DND-41 (cell line): ENCODE measurements at regions not wholly inside any gene's neighbourhood (a gene's known extent, or its start where the extent isn't known, plus 50 kb on each side); places are given as distances from the start of the nearest gene placed in this dataset.

ENCODE experiments used
- ATAC-seq: fragments of 200-7000 bp; cut with Tn5 transposase; 3 replicates; pipeline ENCODE4 v1.9.1; 2021; ENCODE audit warnings: low read depth; ENCODE audit not compliant: insufficient read depth
- DNase-seq: peaks from one replicate; pipeline ENCODE4 v3.0.0-alpha.2; 2020
- H2AFZ ChIP-seq: 2 replicates; pipeline ENCODE4 v1.6.0; 2012; ENCODE audit warnings: low read depth, low read length
- H3K27ac ChIP-seq: 2 replicates; pipeline ENCODE4 v1.5.1; 2012; ENCODE audit warnings: low read length, inconsistent platforms
- H3K27me3 ChIP-seq: fragments of 200-600 bp; sonication (generic); 2 replicates; pipeline ENCODE4 v1.6.0; 2012; ENCODE audit warnings: low read length, mild to moderate bottlenecking, inconsistent platforms; ENCODE audit not compliant: insufficient read depth, poor library complexity
- H3K36me3 ChIP-seq: 2 replicates; pipeline ENCODE4 v1.5.1; 2012; ENCODE audit warnings: low read length, inconsistent platforms; ENCODE audit not compliant: insufficient read depth
- H3K4me1 ChIP-seq: 2 replicates; pipeline ENCODE4 v1.5.1; 2012; ENCODE audit warnings: mild to moderate bottlenecking, low read length; ENCODE audit not compliant: insufficient read depth
- H3K4me2 ChIP-seq: 2 replicates; pipeline ENCODE4 v1.6.0; 2012; ENCODE audit warnings: mild to moderate bottlenecking, moderate library complexity, low read length, inconsistent platforms; ENCODE audit not compliant: insufficient read depth
- H3K4me3 ChIP-seq, 2 experiments: fragments of 200-600 bp in 1 of 2; shearing (Covaris generic) in 1 of 2; 2 replicates each; pipeline ENCODE4 v1.5.1; 2012 to 2016; ENCODE audit warnings: inconsistent platforms in 2 of 2, low read length in 2 of 2, mild to moderate bottlenecking in 2 of 2, low read depth in 1 of 2, moderate library complexity in 1 of 2
- H3K79me2 ChIP-seq: 2 replicates; pipeline ENCODE4 v1.6.0; 2012; ENCODE audit warnings: low read length, inconsistent platforms; ENCODE audit not compliant: insufficient read depth
- H3K9ac ChIP-seq: 2 replicates; pipeline ENCODE4 v1.6.0; 2012; ENCODE audit warnings: low read depth, mild to moderate bottlenecking, inconsistent platforms, low read length, moderate library complexity
- H3K9me3 ChIP-seq: 2 replicates; pipeline ENCODE4 v1.5.1; 2012; ENCODE audit warnings: low read length, moderate library complexity, mild to moderate bottlenecking, inconsistent platforms; ENCODE audit not compliant: insufficient read depth, severe bottlenecking
- H4K20me1 ChIP-seq: 2 replicates; pipeline ENCODE4 v1.6.0; 2012; ENCODE audit warnings: low read length; ENCODE audit not compliant: insufficient read depth
- CTCF ChIP-seq: IDR thresholded peaks from 2 replicates; pipeline ENCODE4 v1.5.1; 2012; ENCODE audit warnings: borderline replicate concordance, low read length, moderate library complexity, mild to moderate bottlenecking; ENCODE audit not compliant: poor library complexity, severe bottlenecking; ENCODE audit errors: extremely low read depth
- EZH2 ChIP-seq: IDR thresholded peaks from 3 replicates; pipeline ENCODE4 v1.6.1; 2012; ENCODE audit warnings: borderline replicate concordance, low read depth, mild to moderate bottlenecking, moderate library complexity, low read length, inconsistent platforms; ENCODE audit not compliant: severe bottlenecking

GRCh38 chr11:37721485-37721884 is 1123.4 kb upstream of the RAG2 start:
- Histone ChIP-seq H3K4me1 (no peaks in the 10 kb centered on the region), H3K9ac (no peak overlapping the region), H3K27me3 (no peaks in the 10 kb centered on the region), H3K4me2 (no peak overlapping the region), H3K36me3 (no peaks in the 10 kb centered on the region), H4K20me1 (no peaks in the 10 kb centered on the region), H3K79me2 (no peaks in the 10 kb centered on the region), H3K27ac (no peak overlapping the region), H3K4me3 (no peak overlapping the region), H2AFZ (no peak overlapping the region), H3K9me3 (no peaks in the 10 kb centered on the region)
- ATAC-seq (no peak), DNase-seq (no peak)
- no peak for TF ChIP-seq EZH2
- TF ChIP-seq CTCF, result no peak

GRCh38 chr11:37718431-37718999 is 1120.5 kb upstream of the RAG2 start:
- Histone ChIP-seq H3K36me3 (no peaks in the 10 kb centered on the region), H3K9ac (no peak overlapping the region), H3K27me3 (no peaks in the 10 kb centered on the region), H3K9me3 (no peaks in the 10 kb centered on the region), H3K27ac (no peak overlapping the region), H3K4me3 (no peak overlapping the region), H2AFZ (no peak overlapping the region), H3K4me2 (no peak overlapping the region), H4K20me1 (no peaks in the 10 kb centered on the region), H3K4me1 (no peaks in the 10 kb centered on the region), H3K79me2 (no peaks in the 10 kb centered on the region)
- no peak for DNase-seq
- TF ChIP-seq CTCF (no peak), EZH2 (no peak)
- no peak for ATAC-seq

- Histone ChIP-seq H2AFZ (no peak overlapping the region), H3K36me3 (no peaks in the 10 kb centered on the region), H3K79me2 (no peaks in the 10 kb centered on the region), H4K20me1 (no peaks in the 10 kb centered on the region), H3K9me3 (no peaks in the 10 kb centered on the region), H3K27ac (no peak overlapping the region), H3K27me3 (no peaks in the 10 kb centered on the region), H3K4me2 (no peak overlapping the region), H3K9ac (no peak overlapping the region), H3K4me1 (no peaks in the 10 kb centered on the region), H3K4me3 (no peak overlapping the region)
- DNase-seq, result no peak
- no peak for TF ChIP-seq EZH2
- peak; percentile 38 for TF ChIP-seq CTCF
- peak; percentile 64 for ATAC-seq
Measured at GRCh38 chr11:37712251-37712650, 1114.2 kb upstream of the RAG2 start.

- H3K9ac ChIP-seq, result no peak overlapping the region
- H3K27me3 ChIP-seq, result no peaks in the 10 kb centered on the region
- H3K27ac ChIP-seq, result no peak overlapping the region
- H2AFZ ChIP-seq, result no peak overlapping the region
- H3K79me2 ChIP-seq, result no peaks in the 10 kb centered on the region
- H3K36me3 ChIP-seq, result no peaks in the 10 kb centered on the region
- no peak for DNase-seq
- no peaks in the 10 kb centered on the region for H3K4me1 ChIP-seq
- H3K4me3 ChIP-seq, result no peak overlapping the region
- no peak for ATAC-seq
- TF ChIP-seq CTCF, result no peak
- TF ChIP-seq EZH2, result no peak
- H4K20me1 ChIP-seq, result no peaks in the 10 kb centered on the region
- no peaks in the 10 kb centered on the region for H3K9me3 ChIP-seq
- no peak overlapping the region for H3K4me2 ChIP-seq
Measured at GRCh38 chr11:37710031-37710430, 1112.0 kb upstream of the RAG2 start.
